Transverse colon (tissue), 4 donors: ENCODE measurements at regions not wholly inside any gene's neighbourhood (a gene's known extent, or its start where the extent isn't known, plus 50 kb on each side); places are given as distances from the start of the nearest gene placed in this dataset.

Experiments used
- DNase-seq: peaks from one replicate; pipeline ENCODE4 v3.0.0-alpha.2; 2019
- H3K27ac ChIP-seq, 4 donors: fragments of 200-600 bp; sonication (generic); 2 replicates each; pipeline ENCODE4 v1.5.1; 2016 to 2018; ENCODE audit warnings: inconsistent platforms in 4 of 4
- H3K27me3 ChIP-seq: fragments of 200-600 bp; sonication (generic); 2 replicates; pipeline ENCODE4 v1.5.1; 2017; ENCODE audit warnings: inconsistent platforms
- H3K36me3 ChIP-seq, 4 donors: fragments of 200-600 bp; sonication (generic); 2 replicates each; pipeline ENCODE4 v1.5.1; 2017 to 2019; ENCODE audit warnings: inconsistent platforms in 4 of 4
- H3K4me1 ChIP-seq, 4 donors: fragments of 200-600 bp; sonication (generic); 2 replicates each; pipeline ENCODE4 v1.5.1; 2017 to 2020; ENCODE audit warnings: inconsistent platforms in 4 of 4
- H3K4me3 ChIP-seq, 4 donors: fragments of 200-600 bp; sonication (generic); 1 replicate in 1 of 4; 2 replicates in 3 of 4; pipeline versions ENCODE4 v1.5.1 to v1.6.1; 2017 to 2019; ENCODE audit warnings: inconsistent platforms in 4 of 4
- H3K9me3 ChIP-seq, 2 donors: fragments of 200-600 bp; sonication (generic); 2 replicates each; pipeline ENCODE4 v1.5.1; 2017 to 2019; ENCODE audit warnings: inconsistent platforms in 2 of 2
- CTCF ChIP-seq, 5 experiments: fragments of 200-600 bp in 3 of 5; fragments of 450-650 bp in 2 of 5; sonication (generic) in 3 of 5; IDR thresholded peaks; 1 replicate in 2 of 5; 2 replicates in 3 of 5; pipeline ENCODE4 v1.5.1; 2016 to 2017; ENCODE audit warnings: antibody characterized with exemption in 5 of 5, inconsistent platforms in 3 of 5, mild to moderate bottlenecking in 2 of 5, moderate library complexity in 1 of 5
- EP300 ChIP-seq: sonication (generic); formaldehyde crosslinking; IDR thresholded peaks from one replicate; pipeline ENCODE4 v1.6.1; 2017; ENCODE audit warnings: antibody characterized with exemption, low read depth
- POLR2A ChIP-seq: fragments of 450-650 bp; IDR thresholded peaks from one replicate; pipeline ENCODE4 v1.6.1; 2016; ENCODE audit warnings: antibody characterized with exemption, mild to moderate bottlenecking, moderate library complexity
- POLR2AphosphoS5 ChIP-seq, 3 donors: sonication (generic); formaldehyde crosslinking; IDR thresholded peaks; one replicate each; pipeline ENCODE4 v1.6.1; 2016; ENCODE audit warnings: antibody characterized with exemption in 3 of 3
- WGBS, 2 donors: methylation state at CpG; one replicate each; pipeline ENCODE4 v1.1.5; 2018; ENCODE audit warnings: low coverage in 1 of 2; 5-methylcytosine and 5-hydroxymethylcytosine counted together
- in situ Hi-C, 4 donors: fragments of 200-750 bp; cut with MboI; loops; one replicate each; pipeline versions ENCODE4 v1.15.0 to v1.15.1; 2017; ENCODE audit warnings: low sequenced_read_pairs in 3 of 4, low pct_ligation_motif_present in 1 of 4, low pct_unique_long_range_greater_than_20kb in 1 of 4
- intact Hi-C: fragments of 100-400 bp; cut with DNase I; formaldehyde crosslinking; loops from one replicate; pipeline ENCODE4 v1.15.1; 2023; ENCODE audit warnings: low total_unique reads

DNA sequence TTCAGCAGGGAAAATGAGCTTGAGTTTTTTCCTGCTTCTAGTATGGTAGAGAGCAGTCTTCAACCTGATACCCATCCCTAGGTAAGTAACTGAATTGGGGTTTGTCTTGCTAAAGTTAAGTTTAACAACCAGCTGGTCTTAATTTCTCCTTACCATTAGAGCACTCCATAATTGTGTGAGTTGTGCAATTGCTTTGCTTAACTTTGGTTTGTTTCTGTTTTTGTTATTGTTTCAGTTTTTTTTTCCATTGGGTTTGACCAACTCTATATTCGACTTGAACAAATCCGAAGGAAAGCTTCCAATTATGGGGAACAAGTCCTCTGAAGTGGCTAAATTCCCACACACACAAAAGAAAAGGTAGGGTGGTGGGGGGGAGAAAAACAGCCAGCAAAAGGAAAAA is 641.1 kb downstream of the PLA2G4A start:
- H3K4me3 ChIP-seq, result no peak overlapping the region
- no peaks in the 10 kb centered on the region for H3K27me3 ChIP-seq
- no peaks in the 10 kb centered on the region for H3K36me3 ChIP-seq
- H3K27ac ChIP-seq, result no peak overlapping the region
- in situ Hi-C loops (no loop called here), intact Hi-C loops (no loop called here)
- DNase-seq, result no peak
- TF ChIP-seq POLR2A (no peak), POLR2AphosphoS5 (IDR thresholded peaks at IDR 0.05) (no peak), EP300 (no peak), CTCF (IDR thresholded peaks at IDR 0.05) (no peak)
- H3K4me1 ChIP-seq, result no peaks in the 10 kb centered on the region
- no peaks in the 10 kb centered on the region for H3K9me3 ChIP-seq
- 79 to 80% methylated on average over 2 of the region's 2 CpGs for WGBS, 2 donors

- no peaks in the 10 kb centered on the region for H3K4me1 ChIP-seq
- no peaks in the 10 kb centered on the region for H3K27me3 ChIP-seq
- H3K4me3 ChIP-seq, result no peak overlapping the region
- WGBS, 2 donors, result 56 to 78% methylated on average over 2 of the region's 2 CpGs
- H3K36me3 ChIP-seq, result no peaks in the 10 kb centered on the region
- intact Hi-C loops, result no loop called here
- in situ Hi-C loops, result no loop called here
- TF ChIP-seq POLR2A (no peak), EP300 (no peak), CTCF (IDR thresholded peaks at IDR 0.05) (no peak), POLR2AphosphoS5 (IDR thresholded peaks at IDR 0.05) (no peak)
- no peak for DNase-seq
- H3K9me3 ChIP-seq, result no peaks in the 10 kb centered on the region
- no peak overlapping the region for H3K27ac ChIP-seq
These were observed 642.8 kb downstream of the PLA2G4A start for GRCh38 chr1:187471555-187471954.

GRCh38 chr1:187474336-187474735 is 645.6 kb downstream of the PLA2G4A start:
- in situ Hi-C loops, result no loop called here
- WGBS, 2 donors, result 23% methylated on average over 2 of the region's 2 CpGs; no CpG with 5 or more reads in 1 of the 2 donors

DNA sequence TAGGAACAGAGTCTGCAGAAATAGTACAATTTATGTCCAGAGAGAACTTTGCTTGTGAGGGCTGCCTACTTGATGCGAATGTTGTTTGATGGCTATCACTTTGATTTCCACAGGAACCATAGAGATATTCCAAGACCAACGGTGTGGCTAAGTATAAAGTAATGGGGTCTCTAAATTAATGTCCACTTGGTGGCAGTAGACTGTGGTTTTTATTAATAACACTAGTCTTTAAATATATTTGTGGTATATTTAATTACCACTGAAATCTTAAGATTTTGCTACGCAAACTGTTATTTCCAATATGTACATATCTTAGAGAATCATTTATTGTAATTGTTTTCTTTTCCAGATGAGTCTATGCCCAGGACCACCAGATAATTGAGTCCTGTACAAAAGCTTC is 647.9 kb downstream of the PLA2G4A start:
- intact Hi-C loops, result no loop called here
- Histone ChIP-seq H3K27me3 (no peaks in the 10 kb centered on the region), H3K9me3 (no peaks in the 10 kb centered on the region), H3K4me3 (no peak overlapping the region), H3K36me3 (no peaks in the 10 kb centered on the region), H3K27ac (no peak overlapping the region), H3K4me1 (no peaks in the 10 kb centered on the region)
- WGBS, 2 donors, result 82 to 93% methylated on average over 3 of the region's 3 CpGs
- TF ChIP-seq POLR2A, result no peak
- no peak for TF ChIP-seq EP300
- no peak for TF ChIP-seq POLR2AphosphoS5 (IDR thresholded peaks at IDR 0.05)
- TF ChIP-seq CTCF (IDR thresholded peaks at IDR 0.05), result no peak
- in situ Hi-C loops, result no loop called here
- DNase-seq, result no peak

More at GRCh38 chr1:187474336-187474735, 645.6 kb downstream of the PLA2G4A start:
- Histone ChIP-seq H3K4me3 (no peak overlapping the region), H3K4me1 (no peaks in the 10 kb centered on the region), H3K9me3 (no peaks in the 10 kb centered on the region), H3K36me3 (no peaks in the 10 kb centered on the region), H3K27me3 (no peaks in the 10 kb centered on the region), H3K27ac (no peak overlapping the region)
- no peak for DNase-seq
- TF ChIP-seq POLR2AphosphoS5 (IDR thresholded peaks at IDR 0.05), result no peak
- TF ChIP-seq POLR2A, result no peak
- no peak for TF ChIP-seq CTCF (IDR thresholded peaks at IDR 0.05)
- TF ChIP-seq EP300, result no peak
- intact Hi-C loops, result no loop called here
